Activated CD4-positive, alpha-beta T cell treated with anti-CD3 and anti-CD28 coated beads, Interleukin-2, Interleukin-4, amounts not matched to agents 100 ng/mL and 50 ng/mL, durations not matched to agents 16 hours and 8 hours (primary cell): ENCODE measurements at regions not wholly inside any gene's neighbourhood (a gene's known extent, or its start where the extent isn't known, plus 50 kb on each side); places are given as distances from the start of the nearest gene placed in this dataset.

Source experiments
- DNase-seq: peaks from one replicate; pipeline ENCODE4 v3.0.0-alpha.2; 2020; ENCODE audit warnings: low spot score

DNA sequence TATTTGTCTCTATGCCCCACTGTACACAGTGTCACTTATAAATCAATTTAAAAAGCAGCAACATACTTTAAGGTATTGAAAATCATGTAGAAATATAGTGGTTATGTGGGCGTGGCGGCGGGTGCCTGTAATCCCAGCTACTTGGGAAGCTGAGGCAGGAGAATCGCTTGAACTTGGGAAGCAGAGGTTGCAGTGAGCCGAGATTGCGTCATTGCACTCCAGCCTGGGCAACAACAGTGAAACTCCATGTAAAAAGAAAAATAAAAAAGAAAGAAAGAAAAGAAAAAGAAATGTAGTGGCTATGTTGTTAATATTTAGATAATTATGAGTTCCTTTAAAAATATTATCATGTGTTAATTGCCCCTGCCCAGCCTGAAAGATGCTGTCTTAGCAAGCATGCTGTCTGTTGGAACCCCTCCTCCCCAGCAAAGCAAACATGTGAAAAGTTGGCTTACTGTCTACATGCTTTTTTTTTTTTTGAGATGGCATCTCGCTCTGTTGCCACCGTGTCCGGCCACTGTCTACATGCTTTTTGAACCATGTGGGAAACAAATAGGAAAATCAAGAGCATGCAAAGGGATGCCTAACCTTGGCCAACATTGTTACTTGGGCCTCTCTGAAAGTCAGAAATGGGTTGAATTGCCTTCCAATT is 151.4 kb upstream of the TSHZ2 start:
- no peak for DNase-seq

DNA sequence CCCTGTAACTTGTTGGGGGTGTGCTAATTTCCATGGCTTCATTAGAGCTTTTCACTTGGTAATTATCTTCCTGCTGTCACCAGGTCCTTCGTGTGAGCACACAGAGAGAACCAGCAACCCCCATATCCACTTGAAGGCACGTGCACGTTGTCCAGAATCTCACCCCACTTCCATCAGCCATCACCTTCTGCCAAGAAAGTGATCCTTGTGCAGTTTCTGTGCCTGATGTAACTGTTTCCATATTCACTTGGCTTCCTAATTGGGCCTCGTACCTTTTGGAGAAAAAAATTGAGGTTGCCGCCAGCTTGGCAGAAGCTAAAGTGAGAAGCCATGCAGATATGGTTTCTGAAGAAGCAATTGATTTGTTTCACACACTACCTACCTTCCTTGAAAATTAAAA is 153.7 kb upstream of the TSHZ2 start:
- no peak for DNase-seq

DNA sequence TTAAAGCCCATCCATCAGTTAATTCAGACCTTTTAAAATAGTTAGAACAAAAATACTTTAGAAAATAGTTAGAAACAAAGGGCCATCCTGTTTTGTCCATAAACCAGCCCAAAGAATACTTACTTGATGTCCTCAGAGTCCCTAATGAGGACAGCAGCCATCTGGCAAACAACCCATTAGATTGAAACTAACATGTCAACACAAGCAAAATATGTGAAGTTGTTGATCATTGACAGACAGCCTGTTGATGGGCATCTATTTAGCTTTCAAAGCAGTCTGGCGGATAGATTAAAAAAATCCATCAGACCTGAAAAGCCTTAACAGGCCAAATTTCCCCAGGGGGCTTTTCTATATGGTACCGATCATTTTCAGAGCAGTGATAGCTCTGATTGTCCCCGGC is 154.2 kb upstream of the TSHZ2 start:
- DNase-seq = no peak

DNA sequence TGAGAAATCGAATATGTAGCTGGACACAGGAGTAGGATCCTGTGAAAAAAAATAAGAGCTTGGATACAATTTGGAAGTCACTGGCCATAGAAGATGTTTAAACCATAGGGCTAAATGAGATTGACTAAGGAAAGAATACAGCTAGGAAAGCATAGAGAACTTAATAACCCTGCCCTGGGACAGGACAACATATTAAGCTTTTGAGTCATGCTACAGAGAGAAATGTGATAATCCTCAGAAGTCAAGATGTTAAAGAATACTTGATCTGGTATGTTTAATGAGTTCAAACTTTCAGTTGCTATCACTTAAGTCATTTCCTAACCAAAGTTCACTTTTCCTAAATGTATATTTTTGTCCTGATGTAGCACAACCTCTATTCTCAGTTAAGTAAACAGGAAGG is 154.6 kb upstream of the TSHZ2 start:
- DNase-seq = no peak

DNA sequence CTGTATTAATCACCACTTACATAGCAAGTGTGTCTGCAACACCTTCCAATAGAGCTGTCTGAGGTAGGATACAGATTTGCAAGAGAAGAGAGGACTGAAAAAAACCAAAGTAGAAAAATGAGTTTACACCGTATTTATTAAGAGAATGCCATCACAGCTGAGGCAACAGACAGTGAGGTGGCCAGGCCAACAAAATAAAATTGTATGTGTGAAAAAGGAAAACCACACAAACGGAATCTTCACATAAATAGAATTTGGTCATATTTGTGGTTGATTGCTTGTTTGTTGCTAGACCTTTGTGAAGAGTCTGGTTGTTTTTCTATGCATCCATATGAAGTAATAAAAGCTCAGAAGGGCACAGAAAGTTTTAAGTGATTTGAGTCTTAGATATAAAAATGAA is 157.8 kb upstream of the TSHZ2 start:
- DNase-seq = no peak

DNA sequence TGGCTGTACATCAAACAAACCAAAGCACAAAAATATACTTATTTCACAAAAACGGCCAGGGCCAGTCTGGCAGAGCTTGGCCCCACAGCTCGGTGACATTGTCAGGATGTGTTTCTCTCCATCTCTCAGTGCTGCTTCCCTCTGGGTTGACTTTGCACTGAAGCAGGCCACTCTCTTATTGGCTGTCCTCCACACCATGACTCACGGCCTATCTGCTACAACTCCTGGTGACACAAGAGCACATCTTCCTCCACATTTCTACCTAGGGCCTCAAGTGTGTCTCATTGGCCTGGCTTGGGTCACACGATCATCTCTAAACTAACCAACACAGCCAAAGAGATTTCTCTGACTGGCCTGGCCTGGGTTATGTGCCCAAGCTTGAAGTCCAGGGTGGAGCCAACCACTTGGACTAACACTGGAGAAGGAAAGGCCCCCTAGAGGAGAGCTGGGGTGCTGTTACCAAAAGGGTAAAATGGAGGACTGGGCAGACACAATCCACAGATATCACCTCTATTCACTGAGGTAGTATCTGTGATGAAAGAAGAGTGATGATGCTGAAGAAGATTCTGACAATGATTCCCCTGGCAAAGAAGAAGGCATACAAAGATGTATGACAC is 159.8 kb upstream of the TSHZ2 start:
- DNase-seq = no peak

DNA sequence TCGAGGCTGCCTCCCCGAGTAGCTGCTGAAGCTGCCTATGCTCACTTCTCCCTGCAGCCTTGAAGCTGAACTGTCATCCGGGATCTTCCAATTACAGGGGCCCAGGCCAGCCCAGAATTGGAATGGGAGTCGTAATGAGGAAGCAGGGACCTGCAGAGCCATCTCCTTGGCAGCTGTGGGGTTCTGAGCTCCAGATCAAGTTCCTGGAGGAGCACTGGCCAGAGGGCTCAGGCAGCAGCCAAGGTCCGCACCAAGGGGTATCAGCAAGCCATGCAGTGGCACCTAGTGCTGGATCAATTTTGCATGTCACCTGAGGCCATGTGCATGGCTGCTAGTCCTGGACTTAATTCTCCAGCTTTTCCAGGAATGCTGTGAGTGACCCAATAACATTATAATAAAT is 163.2 kb upstream of the TSHZ2 start:
- DNase-seq = no peak

DNA sequence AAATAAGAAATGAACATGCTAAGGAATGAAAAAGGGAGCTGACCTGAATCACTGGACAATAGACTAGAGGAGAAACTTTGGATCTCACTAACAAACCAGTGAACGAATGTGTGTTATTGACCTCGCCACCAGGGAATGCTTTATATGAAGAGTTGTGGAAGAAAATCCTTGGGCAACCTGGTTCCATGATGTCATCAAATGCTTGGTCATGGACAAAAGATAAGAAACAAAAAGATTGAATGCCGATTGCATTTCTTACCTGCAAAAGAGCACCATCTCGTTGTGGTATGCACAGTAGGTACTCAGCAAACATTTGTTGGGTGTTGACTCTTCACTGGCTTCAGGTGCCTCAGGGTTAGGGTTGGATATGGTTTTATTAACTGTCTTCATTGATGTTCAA is 165.2 kb upstream of the TSHZ2 start:
- no peak for DNase-seq

DNA sequence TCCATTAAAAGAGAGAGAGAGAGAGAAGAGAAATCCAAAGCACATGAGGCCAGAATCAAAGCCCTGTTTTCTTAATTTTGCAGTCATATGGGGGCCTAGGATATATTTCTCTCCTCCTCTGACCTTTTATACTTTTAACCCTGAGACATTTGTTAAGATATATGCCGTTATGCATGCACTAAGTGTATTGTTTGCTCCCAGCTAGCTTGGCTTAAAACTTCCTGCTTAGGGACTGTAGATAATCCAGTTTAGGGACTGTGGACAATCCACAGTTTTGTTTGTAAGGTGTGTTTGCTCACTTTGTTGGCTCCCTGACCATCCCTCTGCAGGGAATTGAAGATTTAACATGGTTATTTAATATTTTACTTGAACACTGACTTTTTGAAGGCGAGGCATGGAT is 166.3 kb upstream of the TSHZ2 start:
- no peak for DNase-seq

DNA sequence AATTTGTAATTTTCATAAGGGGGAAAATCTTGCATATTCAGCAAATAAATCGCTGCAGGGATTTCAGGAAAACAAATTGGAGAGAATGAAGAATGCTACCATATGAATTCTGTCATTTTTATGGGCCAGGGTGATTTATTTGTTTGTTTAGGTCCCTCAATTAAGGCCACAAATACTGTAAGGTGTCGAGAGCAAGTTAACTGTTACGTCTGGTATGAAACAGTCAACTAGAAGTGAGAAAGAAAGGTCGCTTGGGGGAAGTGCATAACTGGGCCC is 166.9 kb upstream of the TSHZ2 start:
- no peak for DNase-seq

DNA sequence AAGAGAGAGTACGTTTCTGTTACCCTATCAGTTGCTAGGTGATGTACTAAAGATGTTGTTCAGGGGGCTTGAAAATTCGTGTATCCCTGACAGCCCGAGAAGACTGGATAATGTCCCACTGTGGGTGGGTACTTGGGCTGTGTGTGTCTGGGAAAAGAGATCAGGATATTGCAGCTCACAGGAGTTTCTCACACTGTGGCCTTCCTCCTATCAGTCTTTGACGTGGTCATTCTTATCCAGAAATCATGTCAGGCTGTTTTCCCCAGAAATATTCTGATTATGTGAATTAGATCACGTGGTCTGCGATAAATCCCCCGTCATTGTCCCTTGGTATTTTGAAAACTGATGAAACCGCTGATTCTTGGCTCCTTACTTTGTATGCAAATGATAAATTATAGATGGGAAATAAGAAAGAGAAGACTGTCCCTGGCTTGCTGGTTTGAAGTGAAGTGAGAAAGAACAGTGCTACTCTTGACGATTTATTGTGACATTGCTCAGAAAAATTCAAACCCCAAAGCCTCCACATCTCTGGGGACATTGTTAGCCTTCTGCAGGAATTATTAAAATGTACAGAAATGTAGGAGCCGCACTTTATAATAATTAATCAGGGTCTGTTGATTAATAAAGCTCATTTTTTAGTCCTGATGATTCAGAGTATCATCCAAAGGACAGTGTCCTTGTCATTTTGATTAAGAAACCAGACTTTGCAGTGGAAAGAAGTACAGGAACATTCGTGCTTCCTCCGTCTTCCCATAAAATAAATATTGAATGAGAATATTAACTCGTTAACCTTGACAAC is 167.5 kb upstream of the TSHZ2 start:
- no peak for DNase-seq

DNA sequence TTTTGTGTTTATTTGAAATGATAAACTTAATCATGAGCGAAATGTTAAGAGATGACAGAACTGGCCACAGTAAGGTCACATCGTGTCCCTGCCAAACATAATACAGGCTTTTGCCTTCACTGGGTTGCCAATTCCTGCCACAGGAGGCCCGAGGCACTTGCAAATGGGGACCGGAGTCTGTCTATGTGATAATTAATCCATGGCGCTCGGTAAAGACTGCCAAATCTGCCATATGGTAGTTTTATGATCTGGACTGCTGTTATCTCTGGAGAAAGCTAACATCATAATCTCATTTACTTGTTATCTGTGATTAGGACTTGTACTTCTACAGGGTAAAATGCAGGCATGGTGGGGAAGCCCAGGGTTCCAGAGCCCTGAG is 170.5 kb upstream of the TSHZ2 start:
- DNase-seq = no peak

DNA sequence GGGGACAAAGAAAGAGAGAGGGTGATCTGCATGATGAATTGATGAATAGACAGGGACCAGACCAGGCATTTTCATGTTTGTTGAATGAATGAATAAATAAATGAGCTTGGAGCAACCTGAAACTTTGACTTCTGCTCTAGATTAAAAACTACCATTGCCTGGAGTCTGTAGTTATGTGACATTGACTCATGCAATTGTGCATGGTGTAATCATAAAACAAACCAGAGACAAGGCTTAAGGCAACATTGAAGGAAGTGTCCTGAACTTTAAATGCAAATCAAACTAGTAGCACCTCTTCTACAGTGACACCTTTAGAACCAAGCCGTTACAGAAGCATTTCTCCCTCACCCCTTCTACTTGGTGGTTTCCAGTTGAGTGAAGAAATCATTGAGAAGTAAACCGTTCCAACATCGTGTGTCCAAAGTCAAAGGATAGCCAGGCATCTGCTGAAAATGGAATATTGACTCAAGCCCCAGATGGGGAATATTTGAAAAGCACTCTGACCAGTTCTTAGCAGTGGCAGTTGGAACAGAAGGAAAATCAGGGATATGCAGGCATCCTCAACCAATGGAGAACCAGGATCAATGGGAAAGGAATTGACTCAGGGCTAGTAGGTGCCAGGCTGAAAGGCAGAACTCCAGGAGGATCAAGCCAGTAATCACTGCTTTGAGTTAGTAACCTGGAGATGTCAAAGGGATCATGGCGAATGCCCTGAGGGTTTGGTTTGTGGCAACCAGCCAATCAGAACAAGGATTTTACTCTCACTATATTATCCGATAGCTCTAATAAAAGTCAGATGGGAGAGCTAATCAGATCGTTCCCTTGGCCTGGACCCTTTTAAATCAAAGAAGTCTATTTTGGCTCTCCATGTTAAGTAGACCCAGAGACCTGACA is 171.2 kb upstream of the TSHZ2 start:
- DNase-seq = no peak

DNA sequence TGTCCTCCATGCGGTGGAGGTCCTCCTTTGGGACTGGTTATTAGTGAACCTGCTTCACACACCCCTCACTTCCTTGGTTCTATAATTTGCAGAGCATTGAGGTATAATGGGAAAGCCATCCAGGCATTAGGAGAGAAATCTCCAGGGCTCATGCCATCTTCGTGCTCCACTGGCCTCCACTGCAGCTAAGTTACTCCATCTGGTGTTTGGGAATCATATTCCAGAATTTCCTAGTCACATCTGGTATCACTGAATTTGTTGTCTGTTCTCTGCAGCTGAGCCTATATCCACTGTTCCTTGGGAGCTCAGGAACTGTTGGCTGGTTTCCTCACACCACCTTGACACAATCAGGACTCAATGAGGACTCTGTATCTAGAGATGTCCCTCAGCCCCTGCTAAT is 173.0 kb upstream of the TSHZ2 start:
- DNase-seq = no peak

DNA sequence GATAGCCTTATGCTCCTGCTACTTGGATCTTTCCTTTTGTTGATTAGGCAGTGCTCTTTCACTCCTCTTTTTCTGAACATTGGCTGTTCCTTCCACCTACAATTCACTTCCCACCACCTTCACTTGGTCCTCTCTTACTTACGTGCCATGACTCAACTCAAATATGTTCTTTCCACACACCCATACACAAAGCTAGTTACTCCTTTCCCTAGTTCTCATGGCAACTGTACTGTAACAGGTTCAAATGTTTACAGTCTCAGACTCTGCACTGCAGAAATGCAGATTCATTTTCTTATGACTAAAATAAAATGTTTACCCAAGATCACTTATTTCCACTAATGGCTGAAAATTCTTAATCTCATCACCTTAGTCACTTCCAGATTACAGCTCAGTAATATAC is 174.0 kb upstream of the TSHZ2 start:
- DNase-seq = no peak

DNA sequence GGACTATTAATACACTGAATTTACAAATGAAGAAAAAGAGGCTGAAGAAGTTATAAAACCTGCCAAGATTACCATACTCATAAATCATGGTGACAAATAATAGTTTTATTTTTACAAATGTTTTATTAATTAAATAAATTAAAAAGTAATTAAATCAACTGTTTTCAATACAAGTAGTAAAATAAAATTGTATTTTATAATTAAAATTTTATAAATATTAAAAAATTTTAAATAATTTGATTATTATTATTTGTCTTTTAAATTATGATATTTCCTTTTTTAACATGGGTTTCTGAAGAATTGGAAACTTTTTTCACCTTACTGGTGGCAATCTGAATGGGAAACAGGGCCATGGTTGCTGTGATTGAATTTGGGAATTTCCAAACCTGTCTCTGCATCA is 177.3 kb upstream of the TSHZ2 start:
- no peak for DNase-seq

DNA sequence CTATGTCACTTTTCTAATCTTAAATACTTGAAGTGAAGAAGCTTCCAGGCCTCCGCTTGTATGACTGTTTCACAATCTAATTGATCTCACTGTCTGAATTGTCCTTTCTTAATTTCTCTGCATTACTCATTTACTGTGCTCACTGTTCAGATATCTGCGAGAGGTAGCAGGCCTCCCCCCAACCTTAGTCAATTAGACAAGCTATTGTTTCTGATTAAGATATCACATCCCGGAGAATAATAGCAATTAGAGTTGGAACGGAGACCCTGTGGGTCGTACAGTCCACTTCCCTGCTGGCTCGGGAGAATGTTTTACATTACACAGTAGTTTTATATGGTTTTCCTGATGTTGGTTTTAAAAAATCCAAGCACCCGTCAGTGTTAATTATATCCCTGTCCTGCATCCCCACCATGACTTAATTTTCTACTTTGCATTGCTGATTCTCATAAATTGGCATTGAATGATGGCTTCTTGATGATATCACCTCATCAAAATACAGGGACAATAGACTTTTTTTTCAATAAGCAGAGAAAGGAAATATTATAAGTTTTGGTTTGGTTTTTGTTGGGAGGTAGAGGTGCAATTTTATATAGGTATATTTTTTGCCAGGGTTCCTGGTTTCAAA is 178.7 kb upstream of the TSHZ2 start:
- DNase-seq = no peak

DNA sequence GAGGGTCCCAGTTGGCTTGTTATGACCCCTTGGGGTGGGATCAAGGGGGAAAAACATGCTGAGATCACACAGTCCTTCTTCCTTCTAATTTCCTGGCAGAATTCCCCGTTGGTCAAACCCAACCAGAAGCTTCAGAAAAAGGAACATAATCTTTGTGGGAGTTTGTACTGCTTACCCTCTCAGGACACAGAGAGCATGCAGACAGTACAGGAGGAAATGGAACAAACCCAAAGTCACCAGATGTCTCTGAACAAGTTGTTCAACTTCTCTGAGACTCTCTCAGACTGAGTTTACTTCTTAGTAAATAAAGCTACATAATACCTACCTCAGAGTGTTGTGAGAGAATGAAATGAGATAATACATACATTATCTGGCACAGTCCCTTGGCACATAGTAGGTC is 181.1 kb upstream of the TSHZ2 start:
- DNase-seq = no peak

DNA sequence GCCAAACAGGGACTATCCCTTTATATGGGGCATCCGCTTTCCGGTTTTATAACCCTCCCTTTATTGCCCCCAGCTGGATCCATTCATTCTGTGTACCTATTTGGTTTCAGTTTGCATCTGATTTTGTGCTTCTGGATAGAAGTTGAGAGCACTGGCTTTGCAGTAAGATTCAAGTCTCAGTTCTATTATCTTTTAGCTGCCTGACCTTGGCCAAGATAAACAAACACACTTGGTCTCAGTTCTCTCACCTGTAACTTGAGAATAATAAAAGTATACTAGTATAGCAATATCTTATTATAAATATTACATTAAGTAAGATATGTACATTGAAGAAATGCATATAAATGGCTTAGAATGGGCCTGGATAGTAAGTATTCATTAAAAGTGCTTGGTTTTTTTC is 182.4 kb upstream of the TSHZ2 start:
- DNase-seq = no peak

DNA sequence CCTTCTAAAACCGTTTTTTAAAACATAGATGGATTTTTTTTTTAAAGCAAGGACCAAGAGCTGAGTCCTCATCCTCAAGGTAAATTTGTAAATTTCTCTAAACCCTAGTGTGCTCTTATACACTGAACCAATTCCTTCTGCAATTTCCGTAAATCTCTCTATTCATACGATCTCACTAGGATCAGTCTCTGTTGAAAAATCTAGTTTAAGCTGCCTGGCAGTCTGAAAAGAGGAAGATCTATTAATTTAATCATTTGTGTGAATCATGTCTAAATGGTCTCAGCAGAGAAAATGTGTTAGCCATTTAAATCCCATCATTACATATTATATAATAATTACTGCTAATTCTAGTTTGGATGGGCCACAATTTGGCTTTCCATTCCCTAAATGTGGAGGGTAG is 184.2 kb upstream of the TSHZ2 start:
- no peak for DNase-seq

DNA sequence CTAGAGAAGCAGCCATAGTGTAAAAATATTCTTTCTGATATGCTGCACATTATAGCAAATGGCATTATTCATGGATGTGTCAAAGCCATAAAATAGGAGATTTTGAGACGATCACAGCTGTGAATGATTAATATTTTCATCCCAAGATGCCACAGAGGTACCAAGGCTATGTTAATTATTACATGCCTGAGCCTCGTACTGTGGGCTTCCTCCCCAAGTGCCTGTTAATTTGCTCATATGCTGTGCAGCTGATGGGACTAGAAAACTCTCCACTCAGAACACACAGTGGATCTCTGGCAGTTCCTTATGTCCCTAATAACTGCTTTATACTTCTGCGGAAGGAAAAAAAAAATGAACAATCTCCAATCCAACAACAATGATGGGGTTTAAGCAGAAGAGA is 184.9 kb upstream of the TSHZ2 start:
- DNase-seq = no peak

DNA sequence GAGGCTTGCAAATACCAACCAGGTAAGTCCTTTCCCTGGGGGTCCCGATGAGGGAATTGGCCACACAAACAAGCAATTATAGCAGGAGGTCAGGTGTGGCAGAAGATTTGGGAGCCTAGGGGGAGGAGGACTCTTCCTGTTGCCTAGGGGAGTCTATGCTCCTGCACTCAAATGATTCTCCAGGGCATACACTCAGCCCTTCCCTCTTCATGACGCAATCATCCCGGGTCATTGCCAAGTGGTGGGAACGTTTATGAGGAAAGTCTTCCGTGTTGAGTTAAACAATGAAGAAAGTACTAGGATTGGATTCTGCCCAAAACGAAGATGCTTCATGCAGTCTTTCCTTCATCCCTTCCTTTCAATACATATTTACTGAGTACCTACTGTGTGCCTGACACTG is 186.5 kb upstream of the TSHZ2 start:
- no peak for DNase-seq
